ENCODE measurements at regions not wholly inside any gene's neighbourhood (a gene's known extent, or its start where the extent isn't known, plus 50 kb on each side); places are given as distances from the start of the nearest gene placed in this dataset.

DNA sequence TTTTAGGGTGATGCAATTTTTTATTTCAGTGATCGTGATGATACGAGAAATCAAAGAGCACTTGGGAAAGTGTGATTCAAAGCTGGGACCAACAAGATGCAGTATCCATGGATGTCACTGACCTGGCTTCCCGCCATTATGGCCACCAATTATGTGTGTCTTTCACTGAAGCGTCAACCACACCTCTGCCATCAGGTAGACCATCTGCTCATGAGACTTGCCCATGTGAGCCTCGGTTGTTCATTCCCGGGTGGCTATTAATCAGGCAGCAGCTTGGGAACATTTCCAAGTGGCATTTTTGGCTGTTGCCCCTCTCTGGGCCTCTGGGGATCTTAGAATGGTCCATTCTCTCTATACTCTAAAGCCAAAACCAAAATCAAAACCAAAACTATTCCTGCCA is 436.0 kb upstream of the ADAMTSL1 start:
- no TSS peak for BruUV-seq (replicated peaks)

More for the DNA sequence above, 436.0 kb upstream of the ADAMTSL1 start:
- Histone ChIP-seq H3K9me3 (replicated peaks; ENCODE audit: control insufficient read depth, insufficient read depth, low read length) (no peaks in the 10 kb centered on the region), H3K4me3 (replicated peaks in 1 of 3; ENCODE audit: insufficient read depth in 1 of 3, low read depth in 1 of 3, low read length in 3 of 3) (no peak overlapping the region), H3K4me2 (ENCODE audit: insufficient read depth, low read length) (no peak overlapping the region), H3K79me2 (ENCODE audit: control insufficient read depth, insufficient read depth, low read length) (no peaks in the 10 kb centered on the region), H3K36me3 (ENCODE audit: control insufficient read depth in 2 of 2, extremely low read depth in 1 of 2, insufficient read depth in 2 of 2, low read length in 2 of 2) (no peaks in the 10 kb centered on the region), H3K9me1 (replicated peaks; ENCODE audit: control insufficient read depth, extremely low read depth, insufficient read depth, low read length) (no peaks in the 10 kb centered on the region), H2AFZ (ENCODE audit: low read depth, low read length) (no peak overlapping the region), H3K27ac (ENCODE audit: insufficient read depth, low read depth, low read length) (no peak overlapping the region), H3K9ac (replicated peaks; ENCODE audit: extremely low read depth, insufficient read depth, low read length) (no peak overlapping the region), H3K27me3 (ENCODE audit: control insufficient read depth in 2 of 2, insufficient read depth in 2 of 2, low read length in 2 of 2) (peaks cover 0 to 2% of the 10 kb centered on the region in 2 experiments), H3K4me1 (ENCODE audit: control insufficient read depth, extremely low read depth, insufficient read depth, low read length) (no peaks in the 10 kb centered on the region), H4K20me1 (replicated peaks; ENCODE audit: control insufficient read depth, extremely low read depth, insufficient read depth, low read length) (no peaks in the 10 kb centered on the region)
- intact Hi-C loops (cut with micrococcal nuclease): no loop called here
- CTCF ChIA-PET: no interaction called here
- dilution Hi-C loops (cut with MboI; ENCODE audit: extremely low pct_ligation_motif_present, low sequenced_read_pairs): no loop called here
- TF ChIP-seq POLR2AphosphoS5 (IDR thresholded peaks at IDR 0.05; ENCODE audit: insufficient read depth, low read depth, low read length): no peak
- no peak for TF ChIP-seq FOS (IDR thresholded peaks at IDR 0.05; ENCODE audit: borderline replicate concordance, insufficient read depth, low read length)
- TF ChIP-seq, protein P1, sequence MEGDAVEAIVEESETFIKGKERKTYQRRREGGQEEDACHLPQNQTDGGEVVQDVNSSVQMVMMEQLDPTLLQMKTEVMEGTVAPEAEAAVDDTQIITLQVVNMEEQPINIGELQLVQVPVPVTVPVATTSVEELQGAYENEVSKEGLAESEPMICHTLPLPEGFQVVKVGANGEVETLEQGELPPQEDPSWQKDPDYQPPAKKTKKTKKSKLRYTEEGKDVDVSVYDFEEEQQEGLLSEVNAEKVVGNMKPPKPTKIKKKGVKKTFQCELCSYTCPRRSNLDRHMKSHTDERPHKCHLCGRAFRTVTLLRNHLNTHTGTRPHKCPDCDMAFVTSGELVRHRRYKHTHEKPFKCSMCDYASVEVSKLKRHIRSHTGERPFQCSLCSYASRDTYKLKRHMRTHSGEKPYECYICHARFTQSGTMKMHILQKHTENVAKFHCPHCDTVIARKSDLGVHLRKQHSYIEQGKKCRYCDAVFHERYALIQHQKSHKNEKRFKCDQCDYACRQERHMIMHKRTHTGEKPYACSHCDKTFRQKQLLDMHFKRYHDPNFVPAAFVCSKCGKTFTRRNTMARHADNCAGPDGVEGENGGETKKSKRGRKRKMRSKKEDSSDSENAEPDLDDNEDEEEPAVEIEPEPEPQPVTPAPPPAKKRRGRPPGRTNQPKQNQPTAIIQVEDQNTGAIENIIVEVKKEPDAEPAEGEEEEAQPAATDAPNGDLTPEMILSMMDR (IDR thresholded peaks at IDR 0.05; ENCODE audit: extremely low read depth in 1 of 2, insufficient read depth in 1 of 2, low read depth in 1 of 2, low read length in 2 of 2): no peak
- no peak for TF ChIP-seq GATA2 (IDR thresholded peaks at IDR 0.05; ENCODE audit: insufficient read depth, insufficient read length, low read depth, low read length)
- TF ChIP-seq MYC (IDR thresholded peaks at IDR 0.05; ENCODE audit: low read depth, low read length): no peak
- no peak for TF ChIP-seq JUN (IDR thresholded peaks at IDR 0.05; ENCODE audit: borderline replicate concordance, insufficient read depth, insufficient read length, low read depth)
- no peak for TF ChIP-seq EZH2 (IDR thresholded peaks at IDR 0.05; ENCODE audit: borderline replicate concordance, low read depth, low read length, severe bottlenecking)
- TF ChIP-seq, protein P2, sequence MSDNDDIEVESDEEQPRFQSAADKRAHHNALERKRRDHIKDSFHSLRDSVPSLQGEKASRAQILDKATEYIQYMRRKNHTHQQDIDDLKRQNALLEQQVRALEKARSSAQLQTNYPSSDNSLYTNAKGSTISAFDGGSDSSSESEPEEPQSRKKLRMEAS (IDR thresholded peaks at IDR 0.05; ENCODE audit: insufficient read depth, insufficient read length): no peak
- TF ChIP-seq POLR2A (IDR thresholded peaks at IDR 0.05; ENCODE audit: low read depth, low read length): no peak
- POLR2A ChIA-PET: no interaction called here
- DNase-seq (ENCODE audit: low read depth, low spot score) (no peak), FAIRE-seq (no peak)
